Trophoblast cell (in vitro differentiated cells and primary cell): ENCODE measurements at regions not wholly inside any gene's neighbourhood (a gene's known extent, or its start where the extent isn't known, plus 50 kb on each side); places are given as distances from the start of the nearest gene placed in this dataset.
A peak's percentile ranks its signal among the peaks of the same experiment; 100 is the strongest.

Experiments used
- DNase-seq, 2 donors: peaks; one replicate each; pipeline ENCODE4 v3.0.0-alpha.2; 2016
- H2AFZ ChIP-seq: 2 replicates; pipeline ENCODE4 v1.6.1; 2013; ENCODE audit warnings: low read length, moderate library complexity, mild to moderate bottlenecking; ENCODE audit not compliant: insufficient read depth, poor library complexity
- H2AK5ac ChIP-seq: 2 replicates; pipeline ENCODE4 v1.6.1; 2013; ENCODE audit warnings: mild to moderate bottlenecking, low read length
- H2BK120ac ChIP-seq: 2 replicates; pipeline ENCODE4 v1.6.1; 2013; ENCODE audit warnings: low read length, mild to moderate bottlenecking, moderate library complexity; ENCODE audit not compliant: insufficient read depth, poor library complexity
- H2BK12ac ChIP-seq: 2 replicates; pipeline ENCODE4 v1.6.1; 2013; ENCODE audit warnings: mild to moderate bottlenecking, low read length, moderate library complexity
- H2BK5ac ChIP-seq: 2 replicates; pipeline ENCODE4 v1.6.1; 2013; ENCODE audit warnings: low read length, low read depth, moderate library complexity, mild to moderate bottlenecking; ENCODE audit not compliant: poor library complexity
- H3K14ac ChIP-seq: 2 replicates; pipeline ENCODE4 v1.6.1; 2013; ENCODE audit warnings: mild to moderate bottlenecking, low read length
- H3K18ac ChIP-seq: 2 replicates; pipeline ENCODE4 v1.6.1; 2013; ENCODE audit warnings: mild to moderate bottlenecking, low read length
- H3K23ac ChIP-seq: 2 replicates; pipeline ENCODE4 v1.6.1; 2013; ENCODE audit warnings: low read length
- H3K27ac ChIP-seq: 2 replicates; pipeline ENCODE4 v1.5.1; 2013; ENCODE audit warnings: low read depth, mild to moderate bottlenecking, inconsistent platforms, low read length, moderate library complexity
- H3K27me3 ChIP-seq: 2 replicates; pipeline ENCODE4 v1.6.1; 2013; ENCODE audit warnings: inconsistent platforms, mild to moderate bottlenecking, low read length, moderate library complexity; ENCODE audit not compliant: insufficient read depth
- H3K36me3 ChIP-seq, 2 experiments: 1 replicate in 1 of 2; 2 replicates in 1 of 2; pipeline ENCODE4 v1.6.1; 2013; ENCODE audit warnings: low read length in 2 of 2, mild to moderate bottlenecking in 2 of 2, moderate library complexity in 1 of 2; ENCODE audit not compliant: insufficient read depth in 2 of 2, control insufficient read depth in 1 of 2
- H3K4ac ChIP-seq: 2 replicates; pipeline ENCODE4 v1.6.1; 2013; ENCODE audit warnings: low read depth, mild to moderate bottlenecking, low read length, moderate library complexity
- H3K4me1 ChIP-seq, 2 experiments: 1 replicate in 1 of 2; 2 replicates in 1 of 2; pipeline ENCODE4 v1.6.1; 2013; ENCODE audit warnings: low read length in 2 of 2, mild to moderate bottlenecking in 2 of 2, moderate library complexity in 1 of 2; ENCODE audit not compliant: insufficient read depth in 2 of 2, control insufficient read depth in 1 of 2
- H3K4me2 ChIP-seq: 2 replicates; pipeline ENCODE4 v1.6.1; 2013; ENCODE audit warnings: inconsistent platforms, mild to moderate bottlenecking, low read length, moderate library complexity
- H3K4me3 ChIP-seq: 2 replicates; pipeline ENCODE4 v1.5.1; 2013; ENCODE audit warnings: mild to moderate bottlenecking, low read depth, low read length, inconsistent platforms
- H3K79me1 ChIP-seq: one replicate; pipeline ENCODE4 v1.6.1; 2013; ENCODE audit warnings: low read length
- H3K79me2 ChIP-seq: 2 replicates; pipeline ENCODE4 v1.6.1; 2013; ENCODE audit warnings: low read length, mild to moderate bottlenecking; ENCODE audit not compliant: control insufficient read depth, insufficient read depth, poor library complexity
- H3K9ac ChIP-seq: 2 replicates; pipeline ENCODE4 v1.6.1; 2013; ENCODE audit warnings: mild to moderate bottlenecking, low read length
- H3K9me3 ChIP-seq: 2 replicates; pipeline ENCODE4 v1.6.1; 2013; ENCODE audit warnings: low read depth, mild to moderate bottlenecking, control low read depth, inconsistent platforms, low read length; ENCODE audit not compliant: insufficient read depth
- H4K12ac ChIP-seq: 2 replicates; pipeline ENCODE4 v1.6.1; 2013; ENCODE audit warnings: low read depth, mild to moderate bottlenecking, low read length, moderate library complexity
- H4K8ac ChIP-seq: 2 replicates; pipeline ENCODE4 v1.6.1; 2013; ENCODE audit warnings: low read depth, mild to moderate bottlenecking, low read length, moderate library complexity
- H4K91ac ChIP-seq: one replicate; pipeline ENCODE4 v1.6.1; 2013; ENCODE audit warnings: low read depth, mild to moderate bottlenecking, low read length, moderate library complexity
- WGBS: extraction: QIAGEN DNeasy Blood & Tissue Kit; methylation state at CpG from one replicate; pipeline ENCODE4 v1.1.7; 2013; ENCODE audit warnings: missing lambda C conversion rate; ENCODE audit not compliant: insufficient read length, insufficient coverage; ENCODE audit errors: extremely low coverage; 5-methylcytosine and 5-hydroxymethylcytosine counted together

DNA sequence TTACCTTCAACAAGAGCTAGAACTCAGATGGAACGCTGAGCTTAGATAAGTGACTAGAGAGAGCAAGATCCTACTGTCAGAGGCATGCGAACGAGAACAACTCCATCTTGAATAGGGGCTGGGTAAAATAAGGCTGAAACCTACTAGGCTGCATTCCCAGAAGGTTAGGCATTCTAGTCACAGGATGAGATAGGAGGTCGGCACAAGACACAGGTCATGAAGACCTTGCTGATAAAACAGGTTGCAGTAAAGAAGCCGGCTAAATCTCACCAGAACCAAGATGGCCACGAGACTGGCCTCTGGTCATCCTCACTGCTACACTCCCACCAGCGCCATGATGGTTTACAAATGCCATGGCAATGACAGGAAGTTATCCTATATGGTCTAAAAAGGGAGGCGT, 59.6 kb upstream of the PLEKHG3 start:
- no peak overlapping the region for H4K12ac ChIP-seq
- no peak overlapping the region for H3K4me3 ChIP-seq
- peak overlapping the region; percentile 81 for H4K8ac ChIP-seq
- H3K18ac ChIP-seq = peak overlapping the region; percentile 19
- DNase-seq = peak; percentile 89
- H3K27me3 ChIP-seq = no peaks in the 10 kb centered on the region
- H4K91ac ChIP-seq = peak overlapping the region; percentile 98
- no peak overlapping the region for H3K9ac ChIP-seq
- H2AK5ac ChIP-seq = peak overlapping the region; percentile 85
- peaks cover 55% of the 10 kb centered on the region for H3K79me1 ChIP-seq
- peak overlapping the region; percentile 68 for H3K14ac ChIP-seq
- H2BK120ac ChIP-seq = peak overlapping the region; percentile 100
- H3K4me2 ChIP-seq = no peak overlapping the region
- H3K4ac ChIP-seq = peak overlapping the region; percentile 86
- peaks cover 8% of the 10 kb centered on the region for H3K79me2 ChIP-seq
- no CpG with 5 or more reads among the region's 8 CpGs for WGBS
- peak overlapping the region; percentile 99 for H3K27ac ChIP-seq
- H2BK12ac ChIP-seq = peak overlapping the region; percentile 97
- no peaks in the 10 kb centered on the region for H3K36me3 ChIP-seq
- H3K23ac ChIP-seq = no peak overlapping the region
- peak overlapping the region; percentile 56 for H2AFZ ChIP-seq
- H3K9me3 ChIP-seq = no peaks in the 10 kb centered on the region
- H3K4me1 ChIP-seq = peaks cover 30 to 33% of the 10 kb centered on the region in 2 experiments
- peak overlapping the region; percentile 99 for H2BK5ac ChIP-seq

DNA sequence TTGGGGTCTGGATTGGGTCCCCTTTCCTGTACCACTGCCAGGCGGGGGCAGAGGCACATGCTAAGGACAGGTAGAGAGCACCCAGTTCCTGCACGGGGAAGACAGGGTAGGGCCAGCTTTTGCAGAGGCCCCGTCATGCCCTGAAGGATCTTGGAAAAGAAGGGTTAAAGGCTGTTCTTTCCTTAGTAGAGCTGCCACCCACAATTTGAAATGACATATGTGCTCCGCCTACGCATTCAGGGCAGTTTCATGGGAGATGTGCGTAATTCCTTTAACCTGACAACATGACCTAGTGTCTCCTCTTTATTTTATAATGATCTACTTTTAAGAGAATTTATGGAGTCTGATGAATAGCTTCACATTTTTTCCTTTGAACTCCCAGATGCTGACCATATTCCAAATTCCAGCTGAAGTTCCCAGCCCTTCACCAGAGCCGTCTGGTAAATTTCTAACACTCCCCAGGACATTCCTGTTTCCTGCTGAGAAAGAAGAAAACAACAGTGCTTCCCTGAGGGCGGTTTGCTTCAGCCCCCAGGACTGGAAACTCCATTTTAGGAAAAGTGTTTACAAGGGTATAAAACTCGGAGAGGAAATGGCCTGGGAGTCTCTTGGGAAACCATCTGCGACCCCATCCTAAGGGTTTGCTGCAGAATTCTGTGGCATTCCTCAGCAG, 58.9 kb upstream of the PLEKHG3 start:
- Histone ChIP-seq H3K79me2 (peaks cover 4% of the 10 kb centered on the region), H3K4me3 (no peak overlapping the region), H3K27ac (peak overlapping the region; percentile 99)

DNA sequence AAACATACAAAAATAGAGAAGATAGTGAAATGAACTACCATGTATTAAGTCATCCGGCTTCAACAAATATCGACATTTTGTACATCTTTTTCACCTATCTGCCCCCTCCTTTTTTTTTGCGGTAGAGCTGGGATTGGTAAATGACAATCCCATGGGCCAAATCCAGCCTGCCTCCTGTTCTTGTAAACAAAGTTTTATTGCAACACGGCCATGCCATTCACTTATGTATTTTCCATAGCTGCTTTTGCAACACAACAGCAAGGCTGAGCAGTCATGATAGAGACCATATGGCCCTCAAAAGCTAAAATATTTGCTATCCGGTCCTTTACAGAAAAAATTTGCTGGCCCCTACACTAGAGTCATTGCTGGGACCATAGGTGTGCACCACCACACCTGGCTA, 58.1 kb upstream of the PLEKHG3 start:
- Histone ChIP-seq H3K4me3 (no peak overlapping the region), H3K4me1 (peaks cover 21 to 25% of the 10 kb centered on the region in 2 experiments), H2AK5ac (peak overlapping the region; percentile 76), H3K23ac (no peak overlapping the region), H2BK5ac (peak overlapping the region; percentile 96), H3K18ac (peak overlapping the region; percentile 41), H3K36me3 (no peaks in the 10 kb centered on the region), H2BK12ac (peak overlapping the region; percentile 95), H3K79me1 (peaks cover 43% of the 10 kb centered on the region), H2BK120ac (peak overlapping the region; percentile 92), H3K4ac (peak overlapping the region; percentile 53), H3K27ac (peak overlapping the region; percentile 95), H4K91ac (peak overlapping the region; percentile 82), H3K9ac (no peak overlapping the region), H4K8ac (peak overlapping the region; percentile 54), H2AFZ (no peak overlapping the region), H3K4me2 (no peak overlapping the region), H4K12ac (no peak overlapping the region), H3K79me2 (peaks cover 2% of the 10 kb centered on the region), H3K14ac (peak overlapping the region; percentile 81), H3K27me3 (no peaks in the 10 kb centered on the region), H3K9me3 (no peaks in the 10 kb centered on the region)
- no CpG with 5 or more reads among the region's 5 CpGs for WGBS
- peak in 1 of 2 donors; percentile 55 for DNase-seq

More for the DNA sequence above, 58.9 kb upstream of the PLEKHG3 start:
- Histone ChIP-seq H3K9me3 (no peaks in the 10 kb centered on the region), H2BK5ac (peak overlapping the region; percentile 99), H3K4me1 (peaks cover 24 to 29% of the 10 kb centered on the region in 2 experiments), H3K9ac (no peak overlapping the region), H3K14ac (peak overlapping the region; percentile 69), H3K18ac (peak overlapping the region; percentile 55), H4K12ac (peak overlapping the region; percentile 40), H2AK5ac (peak overlapping the region; percentile 86), H4K91ac (peak overlapping the region; percentile 98), H3K4me2 (no peak overlapping the region), H2BK120ac (peak overlapping the region; percentile 100), H2BK12ac (peak overlapping the region; percentile 93), H3K4ac (peak overlapping the region; percentile 86), H3K23ac (no peak overlapping the region), H2AFZ (peak overlapping the region; percentile 56), H4K8ac (peak overlapping the region; percentile 81), H3K79me1 (peaks cover 48% of the 10 kb centered on the region), H3K36me3 (no peaks in the 10 kb centered on the region), H3K27me3 (no peaks in the 10 kb centered on the region)
- DNase-seq = peak; percentile 87 to 93
- WGBS = no CpG with 5 or more reads among the region's 10 CpGs

DNA sequence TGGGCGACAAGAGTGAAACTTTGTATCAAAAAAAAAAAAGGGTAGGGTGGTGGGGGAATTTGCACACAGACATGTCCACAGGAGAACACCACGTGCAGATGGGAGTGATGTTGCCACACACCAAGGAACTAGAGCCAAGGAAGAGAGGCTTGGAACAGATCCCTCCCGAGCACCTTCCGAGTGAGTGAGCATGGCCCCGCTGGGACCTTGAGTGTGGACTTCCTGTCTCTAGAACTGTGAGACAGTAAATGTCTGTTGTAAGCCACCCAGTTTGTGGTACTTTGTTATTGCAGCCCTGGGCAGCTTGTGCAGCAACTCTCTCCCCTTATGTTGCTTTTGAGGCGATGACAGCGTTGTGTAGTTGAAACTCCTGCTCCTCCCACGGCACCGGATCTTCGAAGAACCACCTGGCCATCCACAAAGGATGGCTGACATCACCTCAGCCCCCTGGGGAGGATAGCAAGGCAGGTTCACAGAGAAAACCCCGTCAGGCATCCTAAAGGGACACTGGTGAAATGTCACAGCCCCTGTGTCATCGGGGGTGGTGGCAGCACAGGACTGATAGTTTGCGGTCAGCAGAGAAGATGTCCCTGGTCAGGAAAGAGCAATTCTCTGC, 54.7 kb upstream of the PLEKHG3 start:
- peak overlapping the region; percentile 28 for H2AK5ac ChIP-seq
- H3K4me3 ChIP-seq = peak overlapping the region; percentile 8
- no CpG with 5 or more reads among the region's 13 CpGs for WGBS
- no peak overlapping the region for H4K12ac ChIP-seq
- no peaks in the 10 kb centered on the region for H3K27me3 ChIP-seq
- H2BK12ac ChIP-seq = peak overlapping the region; percentile 72
- no peak overlapping the region for H3K4me2 ChIP-seq
- H3K36me3 ChIP-seq = no peaks in the 10 kb centered on the region
- H3K79me2 ChIP-seq = peaks cover 2% of the 10 kb centered on the region
- no peak overlapping the region for H3K9ac ChIP-seq
- peak overlapping the region; percentile 32 for H3K14ac ChIP-seq
- H2AFZ ChIP-seq = no peak overlapping the region
- peak overlapping the region; percentile 5 for H2BK5ac ChIP-seq
- H3K4ac ChIP-seq = no peak overlapping the region
- H3K18ac ChIP-seq = peak overlapping the region; percentile 15
- no peak overlapping the region for H3K27ac ChIP-seq
- no peaks in the 10 kb centered on the region for H3K9me3 ChIP-seq
- H3K4me1 ChIP-seq = peaks cover 12 to 16% of the 10 kb centered on the region in 2 experiments
- peaks cover 33% of the 10 kb centered on the region for H3K79me1 ChIP-seq
- H4K8ac ChIP-seq = peak overlapping the region; percentile 21
- H4K91ac ChIP-seq = peak overlapping the region; percentile 27
- DNase-seq = no peak
- no peak overlapping the region for H3K23ac ChIP-seq
- H2BK120ac ChIP-seq = peak overlapping the region; percentile 27
